HFF-Myc (cell line): ENCODE measurements at regions not wholly inside any gene's neighbourhood (a gene's known extent, or its start where the extent isn't known, plus 50 kb on each side); places are given as distances from the start of the nearest gene placed in this dataset.

Experiments
- DNase-seq: peaks from one replicate; pipeline ENCODE4 v3.0.0-alpha.2; 2011; ENCODE audit warnings: low read depth; ENCODE audit errors: extremely low read depth
- H3K4me3 ChIP-seq: replicated peaks from 2 replicates; pipeline ENCODE4 v1.5.1; 2011; ENCODE audit warnings: low read depth, mild to moderate bottlenecking, control low read depth, low read length
- TF ChIP-seq, protein P1 (sequence below): IDR thresholded peaks from 2 replicates; pipeline ENCODE4 v1.5.1; 2012; ENCODE audit warnings: mild to moderate bottlenecking, low read depth, low read length, control low read depth; ENCODE audit errors: missing control alignments

DNA sequence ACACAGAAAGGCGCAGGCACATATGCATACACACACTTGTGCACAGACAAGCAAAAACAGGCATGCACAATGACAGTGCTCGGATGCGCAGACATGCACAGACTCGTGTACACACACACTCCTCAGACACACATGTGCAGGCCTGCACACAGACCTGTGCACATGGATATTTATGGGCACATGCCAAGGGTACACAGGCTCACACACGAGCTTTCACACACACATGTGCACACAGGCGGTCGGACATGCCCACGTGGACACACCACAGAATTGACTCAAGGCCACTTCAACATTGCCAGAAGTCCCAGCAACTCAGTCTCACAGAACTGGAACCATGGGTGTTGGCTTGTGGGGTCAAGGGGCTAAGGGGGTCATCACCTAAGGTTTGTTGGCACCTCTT lies 206.8 kb downstream of the URI1 start:
- no peak for DNase-seq
- TF ChIP-seq, protein P1, sequence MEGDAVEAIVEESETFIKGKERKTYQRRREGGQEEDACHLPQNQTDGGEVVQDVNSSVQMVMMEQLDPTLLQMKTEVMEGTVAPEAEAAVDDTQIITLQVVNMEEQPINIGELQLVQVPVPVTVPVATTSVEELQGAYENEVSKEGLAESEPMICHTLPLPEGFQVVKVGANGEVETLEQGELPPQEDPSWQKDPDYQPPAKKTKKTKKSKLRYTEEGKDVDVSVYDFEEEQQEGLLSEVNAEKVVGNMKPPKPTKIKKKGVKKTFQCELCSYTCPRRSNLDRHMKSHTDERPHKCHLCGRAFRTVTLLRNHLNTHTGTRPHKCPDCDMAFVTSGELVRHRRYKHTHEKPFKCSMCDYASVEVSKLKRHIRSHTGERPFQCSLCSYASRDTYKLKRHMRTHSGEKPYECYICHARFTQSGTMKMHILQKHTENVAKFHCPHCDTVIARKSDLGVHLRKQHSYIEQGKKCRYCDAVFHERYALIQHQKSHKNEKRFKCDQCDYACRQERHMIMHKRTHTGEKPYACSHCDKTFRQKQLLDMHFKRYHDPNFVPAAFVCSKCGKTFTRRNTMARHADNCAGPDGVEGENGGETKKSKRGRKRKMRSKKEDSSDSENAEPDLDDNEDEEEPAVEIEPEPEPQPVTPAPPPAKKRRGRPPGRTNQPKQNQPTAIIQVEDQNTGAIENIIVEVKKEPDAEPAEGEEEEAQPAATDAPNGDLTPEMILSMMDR, result no peak
- no peak overlapping the region for H3K4me3 ChIP-seq

- H3K4me3 ChIP-seq, result no peak overlapping the region
- TF ChIP-seq, protein P1, result no peak
- no peak for DNase-seq
These were observed 207.3 kb downstream of the URI1 start for GRCh38 chr19:30149300-30149699.

DNA sequence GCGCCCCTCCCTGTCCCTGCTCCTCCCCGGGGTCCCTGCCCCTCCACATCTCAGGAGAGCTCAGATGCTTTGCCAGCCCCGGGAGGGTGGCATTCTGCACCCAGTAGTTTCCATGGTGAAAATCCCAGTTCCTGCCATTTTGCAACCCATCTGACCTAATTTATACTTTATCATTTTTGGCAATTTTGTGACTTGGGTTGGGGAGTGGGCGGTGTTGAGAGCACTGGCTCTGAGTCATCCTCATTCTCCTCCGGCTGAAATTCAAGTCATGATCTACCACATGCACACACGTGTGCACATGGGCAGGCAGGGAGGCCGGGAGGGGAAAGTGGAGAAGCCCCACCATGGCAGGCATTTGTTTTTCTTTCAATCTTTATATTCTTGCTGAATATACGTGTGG lies 208.6 kb downstream of the URI1 start:
- TF ChIP-seq, protein P1, result no peak
- H3K4me3 ChIP-seq, result no peak overlapping the region
- DNase-seq, result no peak

DNA sequence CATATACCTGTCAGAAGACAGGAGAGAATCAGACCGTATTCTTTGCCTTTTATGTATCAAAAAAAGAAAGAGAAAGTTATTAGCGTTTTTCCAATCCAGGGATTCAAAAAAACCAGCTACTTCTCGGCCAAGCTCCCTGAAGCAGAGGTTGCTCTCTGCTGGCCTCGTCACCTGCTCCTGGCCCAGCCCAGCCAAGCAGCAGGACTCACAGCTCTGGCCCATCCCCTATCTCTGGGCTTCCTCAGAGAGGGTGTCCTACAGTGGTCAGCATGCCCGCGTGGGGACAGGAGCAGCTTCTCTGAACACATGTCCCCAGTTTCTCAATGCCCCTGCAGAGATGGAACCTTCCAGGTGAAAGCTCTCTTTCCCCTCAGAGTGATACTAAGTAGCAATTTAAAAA lies 209.0 kb downstream of the URI1 start:
- TF ChIP-seq, protein P1, result no peak
- DNase-seq, result no peak
- H3K4me3 ChIP-seq, result no peak overlapping the region

GRCh38 chr19:30152510-30153291 lies 210.7 kb downstream of the URI1 start:
- H3K4me3 ChIP-seq, result no peak overlapping the region
- TF ChIP-seq, protein P1, result no peak
- DNase-seq, result no peak

- TF ChIP-seq, protein P1, result no peak
- H3K4me3 ChIP-seq, result no peak overlapping the region
- no peak for DNase-seq
These were observed 211.5 kb downstream of the URI1 start for GRCh38 chr19:30153326-30154210.
